HG03095 (cell line): ENCODE measurements at regions not wholly inside any gene's neighbourhood (a gene's known extent, or its start where the extent isn't known, plus 50 kb on each side); places are given as distances from the start of the nearest gene placed in this dataset.
"Not testable (repeated sequence)": the region's sequence is repeated elsewhere in the genome, so short reads cannot be mapped to it uniquely, and the experiment has no call there.

Experiments used
- ATAC-seq: cut with Tn5 transposase; IDR thresholded peaks from one replicate; pipeline ENCODE4 v1.9.1; 2021; ENCODE audit warnings: moderate library complexity; ENCODE audit not compliant: unreplicated experiment

- no peak for ATAC-seq
Measured at GRCh38 chr5:30401479-30402058, 791.9 kb upstream of the CDH6 start.

- no peak for ATAC-seq
Measured at GRCh38 chr5:30398423-30398822, 795.1 kb upstream of the CDH6 start.

GRCh38 chr5:30392897-30393296 lies 800.6 kb upstream of the CDH6 start:
- no peak for ATAC-seq

- no peak for ATAC-seq
Measured at GRCh38 chr5:30390095-30390494, 803.4 kb upstream of the CDH6 start.

- ATAC-seq, result no peak
Measured at GRCh38 chr5:30387974-30388632, 805.4 kb upstream of the CDH6 start.

- ATAC-seq, result no peak
Measured at GRCh38 chr5:30385754-30386153, 807.7 kb upstream of the CDH6 start.

- ATAC-seq, result no peak
Measured at GRCh38 chr5:30384171-30384570, 809.3 kb upstream of the CDH6 start.

GRCh38 chr5:30380228-30380627 lies 813.3 kb upstream of the CDH6 start:
- ATAC-seq, result no peak

GRCh38 chr5:30376848-30377247 lies 816.6 kb upstream of the CDH6 start:
- ATAC-seq, result no peak

GRCh38 chr5:30368064-30368463 lies 825.4 kb upstream of the CDH6 start:
- no peak for ATAC-seq

GRCh38 chr5:30365031-30365430 lies 828.5 kb upstream of the CDH6 start:
- not testable (repeated sequence) for ATAC-seq

- no peak for ATAC-seq
Measured at GRCh38 chr5:30357371-30357770, 836.1 kb upstream of the CDH6 start.

- no peak for ATAC-seq
Measured at GRCh38 chr5:30355675-30356074, 837.8 kb upstream of the CDH6 start.

- no peak for ATAC-seq
Measured at GRCh38 chr5:30347858-30348257, 845.6 kb upstream of the CDH6 start.

GRCh38 chr5:30345539-30346345 lies 847.7 kb upstream of the CDH6 start:
- not testable (repeated sequence) for ATAC-seq

GRCh38 chr5:30343707-30344106 lies 849.8 kb upstream of the CDH6 start:
- ATAC-seq, result no peak

GRCh38 chr5:30341466-30341865 lies 852.0 kb upstream of the CDH6 start:
- no peak for ATAC-seq

- ATAC-seq, result no peak
Measured at GRCh38 chr5:30337084-30337573, 856.4 kb upstream of the CDH6 start.

GRCh38 chr5:30331534-30331933 lies 862.0 kb upstream of the CDH6 start:
- ATAC-seq, result no peak

- ATAC-seq, result no peak
Measured at GRCh38 chr5:30325795-30326194, 867.7 kb upstream of the CDH6 start.

- no peak for ATAC-seq
Measured at GRCh38 chr5:30324083-30324482, 869.4 kb upstream of the CDH6 start.

- ATAC-seq, result no peak
Measured at GRCh38 chr5:30287890-30288289, 905.6 kb upstream of the CDH6 start.
